DMS 273 treated with DMSO at 0.1 percent for 48 hours (cell line): ENCODE measurements at regions not wholly inside any gene's neighbourhood (a gene's known extent, or its start where the extent isn't known, plus 50 kb on each side); places are given as distances from the start of the nearest gene placed in this dataset.
"Not testable (repeated sequence)": the region's sequence is repeated elsewhere in the genome, so short reads cannot be mapped to it uniquely, and the experiment has no call there.

Source experiments
- DNase-seq: peaks from one replicate; lab custom pipeline; 2025; lab: John Stamatoyannopoulos, UW

DNA sequence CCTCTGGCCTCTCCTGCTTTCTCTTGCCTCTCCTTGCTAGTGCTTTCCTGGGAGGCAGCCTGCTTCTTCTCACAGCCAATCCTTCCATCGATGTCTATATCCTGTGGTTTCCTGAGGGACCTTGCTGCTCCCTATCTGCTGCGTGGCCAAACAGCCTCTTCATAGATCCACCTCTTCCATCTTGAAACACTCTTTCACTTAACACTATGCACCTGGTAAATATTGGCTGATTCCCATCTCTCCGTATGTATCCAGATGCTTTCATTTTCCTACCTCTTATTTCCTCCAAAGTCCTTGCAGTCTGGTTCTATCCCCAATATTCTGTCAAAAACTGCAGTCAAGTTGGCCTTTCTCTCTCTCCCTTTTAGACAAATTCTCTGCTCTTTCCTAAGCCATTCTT lies 205.2 kb upstream of the CFAP20DC start:
- DNase-seq: no peak

DNA sequence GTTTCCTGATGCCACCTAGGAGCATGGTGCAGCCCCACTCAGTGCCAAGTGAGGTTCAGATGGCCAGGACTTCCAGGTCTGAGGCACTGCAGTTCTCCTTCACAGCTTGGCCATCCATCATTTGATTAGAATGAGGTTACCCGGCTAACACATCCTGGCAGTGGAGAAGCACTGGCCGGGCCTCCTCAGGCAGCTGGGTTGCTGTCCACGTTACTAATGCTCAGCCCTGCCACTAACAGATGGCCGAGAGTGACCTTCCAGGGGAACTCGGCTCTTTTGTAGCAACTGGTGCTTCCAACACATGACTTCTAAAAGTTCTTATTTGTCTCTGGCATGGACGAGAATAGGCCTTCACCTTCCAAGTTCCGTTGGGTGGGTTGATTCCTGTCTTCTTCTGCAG lies 204.6 kb upstream of the CFAP20DC start:
- no peak for DNase-seq

DNA sequence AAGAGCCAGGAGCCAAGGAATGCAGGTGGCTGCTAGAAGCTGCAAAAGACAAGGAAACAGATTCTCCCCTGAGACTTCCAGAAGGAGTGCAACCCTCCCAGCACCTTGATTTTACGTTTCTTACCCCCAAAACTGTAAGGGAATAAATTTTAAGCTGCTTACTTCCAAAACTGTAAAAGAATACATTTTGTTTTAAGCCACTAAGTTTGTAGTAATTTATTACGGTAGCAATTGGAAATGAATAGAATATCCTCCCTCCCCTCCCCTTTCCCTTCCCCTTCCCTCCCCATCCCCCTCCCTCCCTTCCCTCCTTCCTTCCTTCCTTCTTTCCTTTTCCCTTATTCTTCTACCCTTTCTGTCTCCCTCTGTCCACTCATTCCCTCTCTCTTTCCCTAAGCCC lies 203.7 kb upstream of the CFAP20DC start:
- no peak for DNase-seq

DNA sequence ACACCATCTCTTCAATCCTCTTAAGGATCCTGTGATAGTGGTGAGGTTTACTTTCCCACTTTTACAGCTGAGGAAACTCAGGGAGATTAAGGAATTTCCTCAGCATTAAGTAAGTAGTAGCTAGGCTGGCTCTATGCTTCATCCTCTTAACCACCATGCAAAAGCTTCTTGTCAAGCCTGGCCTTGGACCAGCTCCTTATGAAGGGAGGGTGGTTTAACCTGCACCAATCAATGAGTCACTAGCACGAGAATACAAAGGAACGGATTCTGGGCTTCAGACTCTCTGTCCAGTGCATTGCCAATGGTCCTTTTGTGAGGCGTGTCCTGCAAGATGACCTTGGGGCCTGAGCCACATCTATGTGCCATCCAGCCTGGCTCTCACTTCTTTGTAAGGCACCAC lies 202.0 kb upstream of the CFAP20DC start:
- DNase-seq: no peak

DNA sequence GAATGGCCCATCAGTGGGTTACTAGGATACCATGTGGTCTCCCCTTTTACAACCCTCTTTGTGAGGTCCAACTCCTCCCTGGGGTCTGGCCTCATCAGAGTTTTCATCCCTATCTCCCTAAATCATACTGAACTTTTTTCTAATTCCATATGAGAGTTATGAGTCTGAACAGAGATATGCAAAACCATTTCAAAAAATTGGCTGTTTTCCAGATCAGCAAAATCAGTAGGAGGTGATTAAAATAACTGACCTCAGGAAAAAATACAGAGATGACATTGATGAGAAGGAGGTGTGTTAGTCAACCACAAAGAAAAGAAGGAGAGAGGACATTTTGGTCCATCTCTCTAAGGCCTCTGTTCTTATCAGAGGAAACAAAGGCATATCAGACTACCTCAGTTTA lies 200.8 kb upstream of the CFAP20DC start:
- no peak for DNase-seq

DNA sequence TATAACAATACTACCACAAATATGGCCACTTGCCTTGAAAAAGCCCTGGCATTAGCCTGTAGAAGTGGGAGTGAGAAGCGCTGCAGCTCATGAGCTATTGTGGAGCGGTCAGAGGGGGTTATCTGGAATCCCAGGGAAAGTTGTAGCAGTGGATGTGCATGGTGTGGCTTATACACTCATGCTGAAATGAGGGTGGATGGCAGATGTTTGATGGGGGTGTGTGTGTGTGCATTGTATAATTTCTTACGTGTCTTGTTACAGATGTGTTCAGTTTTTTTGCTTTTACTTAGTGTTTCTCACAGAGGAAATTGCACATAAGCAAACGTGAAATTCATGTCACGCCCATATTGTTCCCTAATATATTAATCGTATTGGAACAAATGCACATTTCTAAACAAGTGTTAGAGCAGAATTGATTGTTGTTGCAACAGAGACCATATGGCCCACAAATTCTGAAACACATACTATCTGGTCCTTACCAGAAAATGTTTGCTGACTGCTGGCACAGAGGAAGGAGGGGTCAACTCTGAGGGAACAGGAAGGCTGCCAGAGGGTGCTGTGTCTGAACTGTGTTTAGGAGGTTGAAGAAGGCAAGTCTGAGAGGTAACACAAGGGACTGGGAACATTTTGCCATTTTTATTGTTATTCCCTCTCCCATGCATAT lies 200.0 kb upstream of the CFAP20DC start:
- DNase-seq: peak; percentile 6

DNA sequence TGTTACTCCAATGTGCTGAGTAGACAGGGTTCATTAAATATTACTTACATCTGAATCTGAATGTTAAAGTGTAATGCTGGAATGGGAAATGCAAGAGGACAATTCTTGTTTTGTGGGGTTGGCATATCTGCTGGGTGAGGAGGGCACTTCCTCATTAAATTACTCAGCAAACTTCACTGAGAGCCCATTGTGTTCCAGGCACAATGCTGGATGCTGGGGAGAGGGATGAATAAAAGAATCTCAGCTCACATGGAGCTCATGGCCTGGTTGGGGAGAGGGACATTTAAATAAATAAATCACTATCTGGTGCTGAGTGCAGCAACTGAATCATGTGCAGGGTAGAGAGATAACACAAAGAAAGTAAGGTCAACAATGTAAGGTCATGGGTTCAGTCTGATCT lies 199.2 kb upstream of the CFAP20DC start:
- DNase-seq: no peak

DNA sequence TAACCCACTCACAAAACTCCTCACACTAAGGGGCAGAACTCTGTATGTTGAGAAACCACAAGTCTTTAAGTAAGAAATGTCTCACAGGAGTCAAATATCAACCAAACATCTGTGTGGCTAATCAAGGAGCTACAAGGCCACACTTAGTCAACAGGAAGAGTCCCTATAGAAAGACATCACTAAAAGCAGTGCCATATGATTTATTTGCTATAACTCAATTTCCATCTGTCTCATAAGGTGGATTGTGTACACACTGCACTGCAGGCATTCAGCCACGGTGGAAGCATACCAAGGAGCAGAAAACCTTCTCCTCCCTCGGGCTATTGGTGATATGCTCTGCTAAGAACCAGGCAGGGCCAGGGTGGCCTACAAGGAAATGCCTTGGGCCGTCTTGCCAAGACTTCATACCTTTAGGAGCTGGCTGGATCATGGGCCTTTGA lies 197.6 kb upstream of the CFAP20DC start:
- DNase-seq: no peak

DNA sequence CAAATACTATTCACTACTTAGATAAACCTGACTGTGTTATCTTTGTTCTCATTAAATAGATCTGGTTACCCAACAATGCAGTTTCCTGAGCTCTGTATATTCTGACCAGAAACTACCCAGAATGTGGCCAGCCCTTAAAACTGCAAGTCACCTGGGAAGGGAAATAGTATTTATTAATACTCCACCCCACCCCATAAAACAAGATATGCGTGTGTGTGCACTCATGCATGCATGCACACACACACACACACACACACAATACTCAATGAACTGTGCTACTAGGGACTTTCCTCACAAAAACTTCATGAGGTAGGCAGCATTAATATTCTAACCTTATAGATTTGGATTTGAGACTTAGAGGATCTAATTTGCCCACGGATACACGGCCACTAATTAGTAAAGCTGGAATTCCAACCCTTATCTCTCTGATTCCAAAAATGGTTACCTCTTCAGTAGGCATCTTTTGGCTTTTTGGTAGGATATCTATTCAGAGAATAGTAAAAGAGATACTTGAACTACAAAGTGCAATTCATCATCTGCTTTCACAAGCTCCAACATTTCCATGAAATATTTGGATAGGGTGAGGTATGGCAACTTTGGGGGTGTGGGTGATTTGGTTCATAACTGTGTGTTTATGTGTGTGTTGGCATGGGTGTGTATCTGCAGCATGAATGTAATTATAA lies 197.0 kb upstream of the CFAP20DC start:
- DNase-seq: no peak

DNA sequence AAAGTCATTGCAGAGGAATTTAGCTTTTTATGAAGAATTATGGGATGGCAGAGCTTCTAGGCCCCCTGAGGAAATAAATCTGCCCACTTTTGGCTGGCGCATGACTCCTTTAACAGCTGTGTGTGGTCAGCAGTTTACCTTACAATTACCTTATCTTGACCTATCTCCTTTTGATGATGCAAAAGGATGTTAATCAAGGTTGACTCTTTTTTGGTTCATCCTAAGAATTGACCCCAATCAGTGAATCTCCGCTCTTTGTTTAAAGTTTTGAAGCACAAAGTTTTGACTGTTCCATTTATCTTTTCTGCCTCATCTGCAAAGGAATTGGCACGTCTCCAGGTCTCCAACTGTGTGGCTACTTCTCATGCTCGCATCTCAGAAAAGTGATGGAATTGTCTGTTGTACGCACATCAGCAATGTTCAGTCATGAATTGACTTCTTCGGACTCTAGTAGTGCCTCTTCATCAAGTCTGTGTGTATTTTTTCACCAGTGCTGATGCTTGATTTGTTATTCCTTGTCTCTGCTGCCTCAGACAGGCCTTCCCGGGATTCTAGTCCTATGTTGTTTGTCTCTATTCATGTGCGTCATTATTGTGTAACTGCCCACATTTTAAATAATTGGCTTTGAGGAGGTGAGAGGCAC lies 196.2 kb upstream of the CFAP20DC start:
- DNase-seq: no peak

DNA sequence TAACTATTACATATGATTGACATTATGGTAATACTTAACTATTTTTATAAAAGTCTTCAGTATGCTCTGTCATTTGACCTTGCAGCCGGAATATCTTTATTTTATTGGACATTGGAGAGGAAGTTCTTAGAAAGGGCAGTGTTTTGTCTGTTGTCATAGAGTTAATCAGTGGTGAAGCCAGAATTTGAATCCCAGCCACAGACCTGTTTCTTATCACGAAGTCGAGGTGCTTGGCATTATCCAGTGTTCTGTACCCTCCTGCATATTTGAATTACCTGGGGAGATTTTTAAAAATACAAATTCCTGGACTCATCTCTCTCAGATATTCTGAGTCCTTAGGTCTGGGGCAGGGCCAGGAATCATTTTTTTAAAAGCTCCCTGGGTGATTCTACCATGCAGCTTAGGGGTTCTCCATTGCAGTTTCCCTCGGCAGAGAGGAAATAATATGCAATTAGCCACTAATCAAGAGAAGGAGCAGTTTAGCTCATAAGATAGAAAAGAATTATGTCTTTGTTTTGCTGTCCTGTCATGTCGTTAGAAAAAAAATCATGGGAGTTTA lies 195.6 kb upstream of the CFAP20DC start:
- no peak for DNase-seq

DNA sequence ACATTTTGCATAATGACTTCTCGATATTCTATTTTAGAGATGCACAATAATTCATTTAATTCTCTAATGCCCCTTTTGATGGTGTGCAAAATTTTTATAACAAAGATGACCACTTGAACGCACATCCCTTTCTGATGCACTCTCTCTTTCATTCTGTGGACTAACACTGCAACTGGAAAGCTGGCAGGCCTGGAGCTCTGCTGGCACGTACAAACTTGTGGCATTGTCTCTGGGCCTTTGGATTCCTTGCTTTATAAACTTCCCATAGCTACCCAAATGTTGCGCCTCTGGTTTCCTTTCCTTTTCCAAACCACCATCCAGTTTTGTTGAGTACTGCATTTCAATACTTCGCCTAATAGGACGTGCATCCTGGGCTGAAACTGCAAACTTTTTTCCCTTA lies 194.5 kb upstream of the CFAP20DC start:
- no peak for DNase-seq

DNA sequence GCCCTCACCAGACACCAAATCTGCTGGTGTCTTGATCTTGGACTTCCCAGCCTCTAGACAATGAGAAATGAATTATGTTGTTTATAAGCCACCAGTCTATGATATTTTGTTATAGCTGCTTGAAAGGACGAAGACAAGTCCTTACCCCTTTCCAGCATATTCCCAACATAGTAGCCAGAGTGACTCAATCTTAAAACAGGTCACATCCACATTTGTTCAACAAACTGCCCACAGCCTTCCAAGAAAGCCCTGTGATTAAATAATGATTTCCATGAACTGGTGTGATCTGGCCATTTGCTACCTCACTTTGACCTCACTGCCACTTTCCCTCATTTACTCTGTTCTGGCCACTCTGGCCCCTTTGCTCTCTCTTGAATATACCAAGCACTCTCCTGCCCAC lies 193.7 kb upstream of the CFAP20DC start:
- no peak for DNase-seq

DNA sequence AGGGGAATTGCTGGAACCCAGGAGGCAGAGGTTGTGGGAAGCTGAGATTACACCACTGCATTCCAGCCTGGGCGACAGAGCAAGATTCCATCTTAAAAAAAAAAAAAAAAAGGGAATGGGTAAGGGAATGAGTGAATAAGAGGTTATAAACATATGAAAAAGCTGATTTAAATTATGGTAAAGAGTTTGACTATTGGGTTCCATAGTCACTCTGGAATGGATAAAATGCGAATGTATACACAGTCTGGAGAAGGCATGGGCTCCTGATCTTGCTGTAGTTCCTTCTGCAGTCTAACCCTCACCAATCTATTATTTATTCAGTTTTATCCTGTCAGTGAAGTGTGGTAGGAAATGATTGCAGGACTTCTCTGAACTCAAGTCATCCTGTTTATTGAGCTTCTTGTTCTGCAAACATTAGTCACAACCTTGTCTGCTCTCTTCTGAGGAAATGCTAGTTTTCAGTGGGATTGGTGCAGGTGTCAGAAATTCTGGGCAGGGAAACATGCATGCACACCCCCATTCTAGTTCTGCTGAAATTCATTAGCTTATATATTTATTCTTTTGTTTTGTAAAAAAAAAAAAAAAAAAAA lies 190.9 kb upstream of the CFAP20DC start:
- no peak for DNase-seq

DNA sequence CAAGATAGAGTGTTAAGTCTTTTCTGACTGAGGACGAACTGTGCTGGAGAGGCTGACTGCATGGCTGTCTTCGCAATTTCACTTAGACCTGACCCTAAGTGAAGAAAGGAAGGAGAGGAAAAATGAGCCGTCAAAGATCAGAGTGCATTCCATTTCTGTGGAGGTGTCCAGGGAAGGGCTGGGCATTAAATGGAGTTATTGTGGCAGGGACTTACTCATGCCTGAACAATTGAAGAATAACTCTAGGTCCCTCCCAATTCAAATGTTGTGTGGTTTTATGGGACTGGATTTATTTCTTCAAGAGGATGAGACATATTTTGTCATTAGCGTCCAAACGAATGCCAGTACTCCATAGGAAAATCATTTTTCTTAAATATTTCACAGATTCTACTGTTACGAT lies 187.3 kb upstream of the CFAP20DC start:
- DNase-seq: no peak

DNA sequence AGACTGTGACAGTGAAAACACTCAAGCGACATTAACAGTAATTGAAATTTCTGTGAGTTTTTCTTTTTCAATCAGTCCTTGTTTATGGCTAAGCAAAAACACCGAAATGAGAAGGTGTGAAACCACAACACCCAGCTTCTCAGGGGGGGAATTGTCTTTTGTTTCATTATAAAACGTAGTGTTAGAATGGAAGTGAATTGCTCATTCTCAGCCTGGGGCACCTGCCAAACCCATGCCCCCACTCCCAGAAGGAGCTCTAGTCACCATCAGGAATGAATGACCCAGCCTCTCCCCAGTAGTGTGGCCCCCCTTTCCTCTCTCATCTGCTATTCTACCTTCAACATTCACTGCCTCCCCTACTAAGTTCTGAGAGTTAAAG lies 185.8 kb upstream of the CFAP20DC start:
- no peak for DNase-seq

DNA sequence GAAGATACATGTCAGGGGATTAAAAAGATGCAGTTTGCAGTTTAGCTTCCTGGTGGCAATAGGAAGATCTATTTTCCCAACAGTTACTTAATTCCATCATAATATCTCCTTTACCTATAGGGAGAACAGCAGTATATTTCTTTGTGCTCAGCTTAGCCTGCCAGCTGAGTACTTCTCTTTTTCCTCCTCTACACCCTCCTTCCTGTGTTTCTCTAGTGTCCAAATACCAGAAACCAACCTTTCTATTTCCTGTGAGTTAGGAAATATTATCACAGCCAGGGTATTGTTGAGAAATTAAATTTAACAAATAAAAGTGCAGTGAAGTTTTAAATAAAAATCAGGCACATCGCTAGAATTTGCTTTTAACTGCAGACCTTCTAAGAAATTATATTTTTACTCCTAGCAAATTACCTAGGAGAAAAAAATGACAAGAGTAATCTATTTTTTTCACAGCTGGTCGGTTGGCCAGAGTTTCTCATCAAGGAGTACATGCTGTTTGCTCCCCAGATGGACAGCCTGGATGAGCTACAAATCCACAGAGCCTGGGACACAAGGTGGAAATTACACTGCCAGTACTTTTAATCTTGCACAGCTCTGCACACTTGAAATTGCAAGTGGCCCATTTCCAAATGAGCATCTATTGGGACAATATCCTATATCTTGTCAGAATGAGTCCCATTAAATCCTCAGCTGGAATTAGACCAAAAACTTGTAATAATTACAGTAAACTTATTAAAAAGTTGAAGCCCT lies 185.2 kb upstream of the CFAP20DC start:
- DNase-seq: no peak

DNA sequence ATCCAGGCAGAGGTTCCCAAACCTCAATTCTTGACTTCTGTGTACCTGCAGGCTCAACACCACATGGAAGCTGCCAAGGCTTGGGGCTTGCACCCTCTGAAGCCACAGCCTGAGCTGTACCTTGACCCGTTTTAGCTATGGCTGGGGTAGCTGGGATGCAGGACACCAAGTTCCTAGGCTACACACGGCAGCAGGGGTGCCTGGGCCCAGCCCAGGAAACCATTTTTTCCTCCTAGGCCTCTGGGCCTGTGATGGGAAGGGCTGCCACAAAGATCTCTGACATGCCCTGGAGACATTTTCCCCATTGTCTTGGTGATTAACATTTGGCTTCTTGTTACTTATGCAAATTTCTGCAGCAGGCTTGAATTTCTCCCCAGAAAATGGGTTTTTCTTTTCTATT lies 180.6 kb upstream of the CFAP20DC start:
- not testable (repeated sequence) for DNase-seq

DNA sequence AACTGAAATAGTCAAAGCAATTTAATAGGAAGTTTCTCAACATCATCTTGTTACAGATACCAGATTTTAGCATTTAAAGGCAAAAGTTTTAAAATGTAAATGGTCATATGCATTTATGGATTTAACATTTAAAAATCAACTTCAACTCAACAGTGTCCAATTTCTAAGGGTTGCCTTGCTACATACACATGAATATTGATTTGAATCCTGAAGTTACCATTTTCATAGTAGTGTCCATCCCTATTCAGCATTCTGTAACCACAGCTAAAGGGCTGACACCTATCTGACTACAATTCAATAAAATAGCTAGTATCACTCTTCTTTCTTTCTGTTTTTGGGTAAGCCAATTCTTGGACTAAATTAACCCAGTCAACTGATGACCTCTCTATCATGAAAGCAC lies 164.0 kb upstream of the CFAP20DC start:
- DNase-seq: no peak

DNA sequence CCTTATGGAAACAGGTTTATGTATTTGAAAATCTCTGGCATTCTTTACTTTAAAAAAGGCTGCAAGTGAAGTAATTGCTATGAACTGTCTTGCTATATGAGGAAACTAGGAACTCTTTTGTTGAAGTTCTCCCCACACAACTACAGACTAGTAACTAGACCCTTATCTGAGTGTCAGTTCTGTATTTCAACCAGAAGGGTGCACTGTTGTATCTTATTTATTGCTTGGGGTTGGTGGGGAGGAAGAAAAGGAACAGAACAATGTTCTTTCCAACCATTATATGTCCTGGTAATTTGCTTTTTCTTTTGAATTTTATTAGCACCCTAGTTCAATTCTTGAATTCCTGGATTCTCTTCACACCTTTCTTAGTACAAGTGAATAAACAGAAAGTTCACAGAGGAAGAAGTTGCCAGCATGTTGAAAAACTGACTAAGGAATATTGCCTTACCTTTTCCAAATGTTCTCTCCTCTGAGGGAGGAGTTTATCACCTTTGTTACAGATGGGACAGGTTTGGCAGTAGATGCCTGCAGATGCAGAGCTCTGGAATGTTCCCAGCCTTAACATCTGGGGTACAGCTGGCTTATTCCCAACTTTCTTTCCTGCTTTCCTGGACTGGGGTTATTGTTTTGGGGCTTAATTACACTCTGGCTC lies 162.4 kb upstream of the CFAP20DC start:
- DNase-seq: no peak

DNA sequence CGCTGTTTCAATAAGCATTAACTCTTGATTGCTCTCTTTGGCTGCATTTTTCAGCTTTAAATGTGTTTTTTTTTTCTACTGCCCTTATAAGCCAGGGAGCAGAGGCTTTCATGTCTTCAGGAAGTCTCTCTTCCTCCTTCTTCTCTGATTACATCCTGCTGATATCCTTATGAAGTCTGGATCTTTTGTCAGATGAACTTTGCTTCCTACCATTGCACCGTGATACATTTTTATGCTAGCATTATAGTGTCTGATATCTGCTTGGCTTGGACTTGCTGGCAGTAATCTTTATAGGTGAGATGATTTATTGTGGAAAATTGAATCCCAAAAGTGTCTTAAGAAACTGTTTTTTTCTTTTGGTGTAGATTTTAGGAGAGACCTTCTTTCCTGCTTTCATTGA lies 160.4 kb upstream of the CFAP20DC start:
- no peak for DNase-seq

DNA sequence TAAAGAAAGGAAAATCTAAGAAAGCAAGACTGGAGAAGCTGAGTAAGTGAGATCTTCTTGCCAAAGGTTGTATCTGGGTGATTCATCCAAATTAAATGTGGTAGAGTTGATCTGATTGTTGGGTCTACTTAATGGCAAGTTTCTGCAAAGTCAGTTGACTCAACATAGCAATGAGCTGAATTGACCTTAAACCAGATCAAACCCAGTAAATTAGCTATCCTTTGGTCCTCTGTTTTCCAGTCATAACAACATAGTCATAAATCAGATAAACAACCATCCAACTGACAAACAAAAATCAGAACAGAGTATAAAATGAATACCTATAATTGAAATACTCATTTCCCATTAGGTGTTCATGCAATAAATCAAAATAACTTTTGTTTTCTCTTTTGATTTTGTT lies 142.6 kb upstream of the CFAP20DC start:
- no peak for DNase-seq
